Motor neuron (in vitro differentiated cells): ENCODE measurements at regions not wholly inside any gene's neighbourhood (a gene's known extent, or its start where the extent isn't known, plus 50 kb on each side); places are given as distances from the start of the nearest gene placed in this dataset.

Source experiments
- ATAC-seq, 8 experiments: fragments of 200-7000 bp; cut with Tn5 transposase; replicated peaks in 6 of 8; 2 replicates each; pipeline ENCODE4 v1.8.0; 2021; ENCODE audit warnings: mild to moderate bottlenecking in 8 of 8, moderate library complexity in 8 of 8
- H3K27ac ChIP-seq, 2 donors: fragments of 250-450 bp; sonication (Bioruptor Pico); 2 replicates each; pipeline ENCODE4 v1.9.0; 2021; ENCODE audit warnings: antibody characterized with exemption in 2 of 2, mild to moderate bottlenecking in 2 of 2, moderate library complexity in 1 of 2
- H3K4me1 ChIP-seq, 2 donors: fragments of 250-450 bp; sonication (Bioruptor Pico); replicated peaks in 1 of 2; 2 replicates each; pipeline ENCODE4 v1.6.1; 2021; ENCODE audit warnings: antibody characterized with exemption in 2 of 2, mild to moderate bottlenecking in 2 of 2, moderate library complexity in 1 of 2
- H3K4me3 ChIP-seq, 5 donors: fragments of 250-450 bp; sonication (Bioruptor Pico); 2 replicates each; pipeline ENCODE4 v1.9.0; 2021; ENCODE audit warnings: antibody characterized with exemption in 5 of 5, mild to moderate bottlenecking in 5 of 5, moderate library complexity in 4 of 5
- WGBS, 10 experiments: fragments of 450-650 bp; shearing (Covaris generic); methylation state at CpG; one replicate each; pipeline ENCODE4 v1.0.0; 2022; 5-methylcytosine and 5-hydroxymethylcytosine counted together
- in situ Hi-C, 9 experiments: fragments of 400-800 bp; cut with MboI; loops; one replicate each; pipeline ENCODE4 v1.15.0; 2021; ENCODE audit warnings: low sequenced_read_pairs in 9 of 9, low pct_unique_long_range_greater_than_20kb in 2 of 9; ENCODE audit not compliant: unreplicated experiment in 9 of 9

DNA sequence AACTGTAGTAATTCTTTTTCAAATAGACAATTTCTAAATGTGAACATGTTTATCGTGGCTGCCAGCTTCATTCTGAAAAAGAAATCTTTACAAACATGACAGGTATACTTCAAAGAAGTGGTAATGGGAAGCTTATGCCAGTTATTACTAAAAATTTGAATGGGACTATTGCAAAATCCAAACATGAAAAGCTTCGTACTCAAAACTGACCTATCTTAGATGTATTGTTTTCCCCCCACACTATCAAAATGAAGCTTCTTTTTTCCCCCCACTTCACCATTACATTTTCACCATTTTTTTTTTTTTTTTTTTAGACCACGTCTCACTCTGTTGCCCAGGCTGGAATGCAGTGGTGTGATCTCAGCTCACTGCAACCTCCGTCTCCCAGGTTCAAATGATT lies 50.4 kb upstream of the SERTAD2 start:
- 72 to 100% (median 95%) methylated on average over 1 to 4 of the region's 4 CpGs; no CpG with 5 or more reads in 1 of the 10 experiments for WGBS, 10 experiments
- H3K4me3 ChIP-seq = no peak overlapping the region
- in situ Hi-C loops = no loop called here
- ATAC-seq = no peak
- H3K27ac ChIP-seq = no peak overlapping the region
- no peaks in the 10 kb centered on the region for H3K4me1 ChIP-seq

DNA sequence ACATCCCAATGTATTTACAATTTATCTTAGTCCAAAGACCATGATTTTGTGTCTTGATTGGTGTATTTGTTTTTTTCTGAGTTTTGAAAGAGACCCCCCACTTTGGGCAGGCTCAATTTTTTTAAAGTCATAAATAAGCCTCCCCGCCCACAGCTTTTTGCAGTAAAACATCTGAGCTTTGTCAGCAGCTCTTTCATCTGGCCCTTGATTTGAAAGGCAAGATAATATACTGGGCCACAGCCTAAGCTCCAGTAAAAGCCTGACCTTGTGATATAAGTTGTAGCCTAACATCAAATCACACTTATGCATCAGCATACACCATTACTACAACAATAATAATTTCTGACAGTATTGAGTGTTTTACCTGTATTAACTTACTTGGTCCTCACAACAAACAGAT lies 51.3 kb upstream of the SERTAD2 start:
- H3K4me1 ChIP-seq = no peaks in the 10 kb centered on the region
- H3K27ac ChIP-seq = no peak overlapping the region
- WGBS, 10 experiments = 83 to 100% (median 100%) methylated on average over 1 of the region's 1 CpG; no CpG with 5 or more reads in 5 of the 10 experiments
- no peak for ATAC-seq
- no peak overlapping the region for H3K4me3 ChIP-seq
- in situ Hi-C loops = no loop called here

DNA sequence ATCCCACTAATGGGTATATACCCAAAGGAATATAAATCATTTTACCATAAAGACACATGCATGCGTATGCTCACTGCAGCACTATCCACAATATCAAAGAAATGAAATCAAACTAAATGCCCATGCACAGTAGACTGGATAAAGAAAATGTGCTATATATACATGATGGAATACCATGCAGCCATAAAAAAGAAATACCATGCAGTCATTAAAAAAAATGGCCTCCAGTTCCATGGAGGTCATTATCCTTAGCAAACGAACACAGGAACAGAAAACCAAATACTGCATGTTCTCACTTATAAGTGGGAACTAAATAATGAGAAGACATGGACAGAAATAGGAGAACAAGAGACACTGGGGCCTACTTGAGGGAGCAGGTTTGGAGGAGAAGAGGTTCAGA lies 53.6 kb upstream of the SERTAD2 start:
- in situ Hi-C loops = no loop called here
- no peak for ATAC-seq
- H3K4me3 ChIP-seq = no peak overlapping the region
- H3K27ac ChIP-seq = no peak overlapping the region
- H3K4me1 ChIP-seq = peaks cover 0 to 3% of the 10 kb centered on the region in 2 donors
- WGBS, 10 experiments = 56 to 100% (median 89%) methylated on average over 1 to 2 of the region's 2 CpGs

DNA sequence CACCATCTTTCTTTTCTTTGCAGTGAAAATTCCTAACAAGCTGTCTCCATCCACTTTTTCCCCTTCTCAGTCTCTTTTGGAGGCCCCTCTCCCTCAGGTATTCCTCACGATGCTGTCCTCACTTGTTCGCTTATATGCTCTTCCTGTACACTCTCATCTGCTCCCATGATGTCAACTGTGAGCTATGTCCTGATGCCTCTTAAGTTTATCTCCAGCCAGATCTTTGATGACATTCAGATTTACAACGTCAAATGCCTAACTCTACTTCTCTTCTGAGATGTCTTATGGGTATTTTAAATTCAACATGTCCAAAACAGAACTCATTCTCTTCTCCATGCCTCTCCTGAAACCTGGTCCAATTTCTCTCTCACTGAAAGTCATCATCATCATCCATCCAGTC lies 55.1 kb upstream of the SERTAD2 start:
- no peak for ATAC-seq
- WGBS, 10 experiments = 50 to 96% (median 84%) methylated on average over 3 of the region's 3 CpGs; no CpG with 5 or more reads in 2 of the 10 experiments
- Histone ChIP-seq H3K4me1 (peaks cover 0 to 3% of the 10 kb centered on the region in 2 donors), H3K27ac (no peak overlapping the region), H3K4me3 (no peak overlapping the region)
- in situ Hi-C loops = no loop called here

DNA sequence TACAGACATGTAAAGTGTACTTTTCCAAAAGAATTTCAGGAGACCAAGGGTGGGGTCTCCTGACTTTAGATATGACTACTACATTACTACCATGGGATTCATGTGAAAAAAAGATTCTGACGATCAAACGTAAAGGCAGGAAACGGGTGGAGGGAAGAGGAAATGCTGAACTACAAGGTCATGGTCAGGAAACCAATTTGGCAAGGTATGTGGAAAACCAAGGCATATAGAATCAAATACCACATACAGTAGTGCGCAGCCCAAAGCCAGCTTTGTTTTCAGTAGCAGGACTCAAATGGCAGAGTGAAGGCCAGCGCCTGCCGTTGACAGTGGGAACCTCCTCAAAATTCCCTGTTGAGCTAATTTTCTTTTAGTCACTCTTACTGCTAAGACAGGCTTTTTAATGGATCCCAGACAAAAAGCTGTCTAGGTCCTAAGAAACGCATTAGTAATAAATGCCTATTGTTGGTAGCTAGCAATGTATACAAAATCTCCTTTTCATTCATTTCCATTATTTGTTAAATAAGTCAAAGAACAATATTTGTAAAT lies 57.6 kb upstream of the SERTAD2 start:
- WGBS, 10 experiments = 47 to 90% (median 82%) methylated on average over 2 to 7 of the region's 7 CpGs; no CpG with 5 or more reads in 1 of the 10 experiments
- Histone ChIP-seq H3K4me1 (peaks cover 0 to 3% of the 10 kb centered on the region in 2 donors), H3K4me3 (no peak overlapping the region), H3K27ac (no peak overlapping the region)
- ATAC-seq = no peak
- in situ Hi-C loops = no loop called here

DNA sequence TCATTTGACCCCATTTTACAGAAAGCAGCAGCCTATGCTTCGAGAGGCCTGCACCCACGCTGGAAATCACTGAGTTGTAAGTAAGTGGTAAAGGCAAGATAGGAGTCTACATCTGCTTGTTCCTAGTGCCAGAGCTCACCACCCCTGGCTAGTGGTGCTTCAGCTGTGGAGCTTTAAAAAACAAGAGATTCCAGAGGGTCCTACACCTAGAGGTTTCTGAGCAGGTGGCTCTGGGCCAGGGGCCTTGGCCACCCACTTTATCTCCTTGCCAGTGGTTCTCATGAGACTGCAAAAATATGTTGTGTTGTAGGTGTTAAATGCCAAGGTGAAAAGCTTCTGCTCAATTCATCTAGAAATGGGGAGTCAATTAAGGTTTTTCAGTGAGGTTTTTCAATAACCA lies 60.0 kb upstream of the SERTAD2 start:
- WGBS, 10 experiments = 90 to 100% methylated on average over 1 to 2 of the region's 2 CpGs; no CpG with 5 or more reads in 8 of the 10 experiments
- Histone ChIP-seq H3K4me3 (no peak overlapping the region), H3K4me1 (peaks cover 4 to 12% of the 10 kb centered on the region in 2 donors), H3K27ac (no peak overlapping the region)
- in situ Hi-C loops = no loop called here
- ATAC-seq = no peak

DNA sequence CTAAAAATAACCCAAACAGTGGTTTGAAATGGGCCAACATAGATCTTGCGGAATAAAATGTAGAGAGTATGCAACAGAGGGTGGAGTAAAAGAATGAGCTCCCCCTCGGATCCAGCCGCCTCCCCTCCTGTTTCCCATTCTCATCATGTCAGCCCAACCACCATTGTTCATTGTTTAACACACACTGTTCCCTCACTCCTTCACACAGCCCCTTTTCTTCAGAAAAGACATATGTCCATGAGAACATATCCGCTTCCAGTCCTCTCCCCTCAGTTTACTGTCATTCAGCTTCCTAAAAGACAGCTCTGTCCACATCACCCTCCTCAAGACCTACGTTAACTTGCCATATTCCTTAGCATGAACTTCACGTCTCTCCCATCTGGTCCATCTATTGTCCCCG lies 62.9 kb upstream of the SERTAD2 start:
- no peak overlapping the region for H3K4me3 ChIP-seq
- H3K27ac ChIP-seq = no peak overlapping the region
- H3K4me1 ChIP-seq = peaks cover 4 to 26% of the 10 kb centered on the region in 2 donors
- WGBS, 10 experiments = 56 to 95% (median 86%) methylated on average over 1 to 7 of the region's 7 CpGs
- no peak for ATAC-seq
- in situ Hi-C loops = no loop called here

DNA sequence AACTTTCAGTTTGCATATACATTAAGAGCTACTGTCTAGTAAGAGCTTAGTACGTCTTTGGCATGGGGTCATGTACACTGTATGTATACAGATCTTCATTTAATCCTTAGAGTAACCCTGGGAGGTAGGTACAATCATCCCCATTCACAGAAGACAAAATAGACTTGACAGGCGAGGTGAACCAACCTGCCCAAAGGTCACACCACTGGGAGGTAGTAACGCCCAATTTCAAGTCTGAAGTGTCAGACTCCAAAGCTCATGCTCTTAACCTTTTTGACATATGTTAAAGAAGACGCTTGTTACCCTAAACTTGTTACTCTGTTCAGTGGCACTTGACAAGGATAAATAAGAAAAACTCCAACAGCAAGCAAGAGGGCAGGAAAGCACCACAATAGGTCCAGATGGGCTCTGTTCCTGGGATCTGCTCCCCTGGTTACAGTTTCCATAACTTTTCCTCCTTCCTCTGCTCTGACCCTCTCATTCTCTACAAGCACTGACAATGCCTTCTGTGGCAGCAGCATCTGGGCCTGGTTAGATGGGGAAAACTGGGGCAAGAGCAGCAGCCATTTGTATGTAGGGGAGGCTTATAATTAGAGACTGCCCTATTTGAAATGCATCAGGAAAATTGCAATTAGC lies 64.7 kb upstream of the SERTAD2 start:
- ATAC-seq = peak in 1 of 8 experiments; percentile 76
- H3K27ac ChIP-seq = no peak overlapping the region
- H3K4me1 ChIP-seq = peaks cover 4 to 26% of the 10 kb centered on the region in 2 donors
- no peak overlapping the region for H3K4me3 ChIP-seq
- WGBS, 10 experiments = 51 to 89% (median 75%) methylated on average over 2 to 4 of the region's 4 CpGs; no CpG with 5 or more reads in 4 of the 10 experiments
- in situ Hi-C loops = no loop called here

DNA sequence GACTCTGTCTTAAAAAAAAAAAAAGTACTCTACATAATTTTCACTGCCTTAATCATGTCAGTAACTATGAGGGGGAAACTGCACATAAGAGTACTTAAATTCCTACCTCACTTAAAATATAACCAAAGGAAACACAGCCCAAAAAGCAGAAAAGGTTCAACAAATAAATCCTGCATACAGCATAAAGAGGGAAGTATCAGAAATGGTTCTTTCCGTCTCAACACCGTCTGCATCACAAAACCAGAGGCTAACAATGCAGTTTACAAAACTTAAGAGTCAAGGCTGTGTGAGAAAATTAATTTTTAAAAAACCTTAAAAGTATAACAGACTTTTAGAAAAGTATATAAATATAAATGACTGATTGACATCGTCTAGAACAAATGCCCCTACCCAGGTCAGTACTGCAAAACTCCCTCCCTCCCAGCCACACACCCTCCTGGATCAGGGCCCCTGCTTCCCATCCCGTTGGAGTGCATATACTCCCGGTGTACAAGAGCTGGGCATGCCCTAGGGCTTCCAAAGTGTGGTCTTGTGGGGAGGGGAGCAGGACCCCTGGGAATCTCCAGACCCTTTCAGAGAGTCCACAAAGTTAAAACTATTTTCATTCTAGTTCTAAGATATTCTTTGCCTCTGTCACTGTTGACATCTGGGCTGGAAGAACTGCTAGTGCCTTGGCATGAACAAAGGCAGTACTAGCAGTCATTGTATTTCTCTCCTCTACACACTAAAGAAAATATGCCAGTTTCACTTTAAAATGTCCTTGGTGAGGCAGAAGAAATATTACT lies 67.0 kb upstream of the SERTAD2 start:
- WGBS, 10 experiments = 24 to 100% (median 59%) methylated on average over 2 to 5 of the region's 5 CpGs; no CpG with 5 or more reads in 2 of the 10 experiments
- H3K4me3 ChIP-seq = no peak overlapping the region
- peak in 5 of 8 experiments; percentile 35 to 71 (median 41) for ATAC-seq
- in situ Hi-C loops = no loop called here
- no peak overlapping the region for H3K27ac ChIP-seq
- H3K4me1 ChIP-seq = peaks cover 4 to 26% of the 10 kb centered on the region in 2 donors

DNA sequence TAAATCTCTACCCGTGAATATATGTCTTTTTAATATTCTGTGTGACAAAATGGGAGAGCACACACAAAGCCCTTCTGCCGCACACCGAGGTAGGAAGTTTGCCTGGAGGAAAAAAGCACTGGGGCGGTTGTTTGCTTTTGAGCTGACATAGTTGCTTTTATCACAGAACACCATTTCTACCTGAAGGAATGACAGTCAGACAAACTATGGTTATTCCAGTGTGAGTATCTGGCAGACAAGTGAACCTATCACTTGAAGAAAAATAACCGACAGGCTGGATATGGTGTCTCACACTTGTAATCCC lies 67.6 kb upstream of the SERTAD2 start:
- Histone ChIP-seq H3K4me1 (peaks cover 7 to 31% of the 10 kb centered on the region in 2 donors), H3K27ac (no peak overlapping the region), H3K4me3 (no peak overlapping the region)
- ATAC-seq = peak in 2 of 8 experiments; percentile 41 to 52
- in situ Hi-C loops = no loop called here
- WGBS, 10 experiments = 27 to 100% (median 80%) methylated on average over 1 to 5 of the region's 5 CpGs; no CpG with 5 or more reads in 3 of the 10 experiments

DNA sequence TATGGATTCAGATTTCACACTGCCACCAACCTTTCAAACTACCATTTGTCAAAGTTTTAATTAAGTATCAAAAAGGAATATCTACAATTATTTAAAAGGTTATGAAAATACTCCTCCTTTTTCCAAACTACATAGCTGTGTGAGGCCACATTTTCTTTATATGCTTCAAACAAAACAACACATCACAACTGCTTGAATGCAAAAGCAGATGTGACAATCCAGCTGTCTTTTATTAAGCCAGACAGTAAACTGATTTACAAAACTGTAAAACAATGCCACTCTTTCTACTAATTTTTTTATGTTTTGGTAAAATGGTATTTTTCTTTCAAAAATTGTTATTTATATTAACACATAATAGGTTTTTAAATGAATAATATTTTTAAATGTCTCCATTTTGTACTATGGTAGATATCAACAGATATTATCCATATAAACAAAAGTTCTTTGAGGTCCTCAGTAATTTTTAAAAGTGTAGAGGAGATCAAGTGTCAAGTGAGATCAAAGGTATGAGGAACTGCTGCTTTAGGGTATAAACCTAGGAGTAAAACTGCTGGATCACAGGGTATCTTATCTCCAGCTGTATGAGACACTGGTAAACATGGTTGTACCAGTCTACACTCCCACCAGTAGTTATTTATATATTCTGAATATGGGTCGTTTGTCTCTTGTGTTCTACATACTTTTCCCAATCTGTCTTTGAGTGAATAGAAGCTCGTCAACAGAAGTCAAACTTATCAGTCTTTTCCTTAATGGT lies 68.8 kb upstream of the SERTAD2 start:
- no peak for ATAC-seq
- Histone ChIP-seq H3K27ac (no peak overlapping the region), H3K4me1 (peaks cover 11 to 27% of the 10 kb centered on the region in 2 donors), H3K4me3 (no peak overlapping the region)
- in situ Hi-C loops = no loop called here
- WGBS, 10 experiments = 14 to 83% (median 75%) methylated on average over 2 of the region's 2 CpGs; no CpG with 5 or more reads in 2 of the 10 experiments

DNA sequence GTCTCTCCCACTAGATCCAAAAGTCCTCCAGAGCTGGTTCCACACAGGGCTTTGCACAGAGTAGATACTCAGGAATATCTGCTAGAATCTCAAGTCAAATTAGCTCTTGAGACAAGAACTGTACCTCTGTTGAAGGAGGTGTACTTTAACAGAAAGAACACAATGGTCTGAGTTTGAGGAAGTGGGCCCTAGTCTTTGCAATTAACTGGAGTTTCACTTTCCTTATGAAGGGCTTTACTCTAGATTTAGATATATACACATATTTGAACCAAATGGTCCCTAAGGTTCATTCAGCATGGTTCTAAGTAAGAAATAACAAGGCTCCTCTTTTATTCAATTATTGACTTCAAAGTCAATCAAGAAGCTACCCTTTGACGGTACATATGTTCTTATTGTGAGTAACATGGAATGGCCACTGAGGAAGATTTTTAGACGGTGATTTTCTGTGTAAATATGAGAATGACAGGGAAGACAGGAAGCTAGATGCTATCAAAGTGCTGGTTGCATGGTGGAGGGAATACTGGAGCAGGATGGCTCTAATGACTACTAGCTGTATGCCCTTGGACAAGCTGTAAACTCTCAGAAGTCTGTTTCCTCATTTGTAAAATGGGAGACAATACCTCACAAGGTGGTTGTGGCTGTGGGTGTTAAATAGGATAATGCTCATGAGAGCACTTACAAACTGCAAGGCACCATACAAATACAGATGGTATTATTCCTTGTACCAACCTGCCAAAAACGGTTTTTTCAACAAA lies 73.5 kb upstream of the SERTAD2 start:
- Histone ChIP-seq H3K27ac (no peak overlapping the region), H3K4me3 (no peak overlapping the region), H3K4me1 (peaks cover 29 to 30% of the 10 kb centered on the region in 2 donors)
- in situ Hi-C loops = no loop called here
- WGBS, 10 experiments = 29 to 100% (median 85%) methylated on average over 1 to 3 of the region's 3 CpGs; no CpG with 5 or more reads in 1 of the 10 experiments
- no peak for ATAC-seq
